Neuronal stem cell (in vitro differentiated cells): ENCODE measurements at regions not wholly inside any gene's neighbourhood (a gene's known extent, or its start where the extent isn't known, plus 50 kb on each side); places are given as distances from the start of the nearest gene placed in this dataset.

Source experiments
- DNase-seq: peaks from one replicate; pipeline ENCODE4 v3.0.0-alpha.2; 2013; ENCODE audit warnings: low spot score
- H2AFZ ChIP-seq: one replicate; pipeline ENCODE4 v1.6.1; 2013; ENCODE audit warnings: mild to moderate bottlenecking, low read length, inconsistent platforms
- H2AK5ac ChIP-seq: 2 replicates; pipeline ENCODE4 v1.6.1; 2013; ENCODE audit warnings: low read depth, mild to moderate bottlenecking, inconsistent platforms, low read length, moderate library complexity, mixed read lengths
- H2BK120ac ChIP-seq: 2 replicates; pipeline ENCODE4 v1.6.1; 2013; ENCODE audit warnings: low read depth, mild to moderate bottlenecking, inconsistent platforms, low read length, moderate library complexity, mixed read lengths
- H2BK12ac ChIP-seq: one replicate; pipeline ENCODE4 v1.6.1; 2013; ENCODE audit warnings: low read length, inconsistent platforms
- H2BK15ac ChIP-seq: 2 replicates; pipeline ENCODE4 v1.6.1; 2013; ENCODE audit warnings: mild to moderate bottlenecking, low read length, inconsistent platforms, mixed read lengths
- H2BK5ac ChIP-seq: one replicate; pipeline ENCODE4 v1.6.1; 2013; ENCODE audit warnings: inconsistent platforms, mild to moderate bottlenecking, low read length, moderate library complexity
- H3K14ac ChIP-seq: one replicate; pipeline ENCODE4 v1.6.1; 2013; ENCODE audit warnings: low read length, inconsistent platforms
- H3K18ac ChIP-seq: 2 replicates; pipeline ENCODE4 v1.6.1; 2013; ENCODE audit warnings: low read length, inconsistent platforms
- H3K23ac ChIP-seq: 2 replicates; pipeline ENCODE4 v1.6.1; 2013; ENCODE audit warnings: low read depth, mild to moderate bottlenecking, mixed read lengths, low read length, inconsistent platforms; ENCODE audit not compliant: poor library complexity
- H3K27ac ChIP-seq: replicated peaks from 3 replicates; pipeline ENCODE4 v1.5.1; 2013; ENCODE audit warnings: low read length, inconsistent platforms
- H3K27me3 ChIP-seq, 3 experiments: 2 replicates each; pipeline ENCODE4 v1.6.1; 2013; ENCODE audit warnings: low read length in 3 of 3, mild to moderate bottlenecking in 2 of 3, inconsistent platforms in 1 of 3, low read depth in 1 of 3, mixed read lengths in 1 of 3, moderate library complexity in 1 of 3; ENCODE audit not compliant: control insufficient read depth in 3 of 3, insufficient read depth in 3 of 3
- H3K36me3 ChIP-seq, 2 donors: replicated peaks in 1 of 2; 2 replicates each; pipeline ENCODE4 v1.6.1; 2013; ENCODE audit warnings: low read length in 2 of 2; ENCODE audit not compliant: control insufficient read depth in 2 of 2, insufficient read depth in 2 of 2
- H3K4ac ChIP-seq: 2 replicates; pipeline ENCODE4 v1.6.1; 2013; ENCODE audit warnings: inconsistent platforms, mild to moderate bottlenecking, low read length, moderate library complexity
- H3K4me1 ChIP-seq, 2 donors: 1 replicate in 1 of 2; 2 replicates in 1 of 2; pipeline ENCODE4 v1.6.1; 2013; ENCODE audit warnings: low read length in 2 of 2, low read depth in 1 of 2; ENCODE audit not compliant: control insufficient read depth in 2 of 2, insufficient read depth in 1 of 2
- H3K4me2 ChIP-seq: one replicate; pipeline ENCODE4 v1.6.1; 2013; ENCODE audit warnings: mild to moderate bottlenecking, low read length, inconsistent platforms; ENCODE audit not compliant: insufficient read depth, poor library complexity, severe bottlenecking
- H3K4me3 ChIP-seq, 2 donors: 2 replicates each; pipeline ENCODE4 v1.5.1; 2013; ENCODE audit warnings: low read length in 2 of 2, mild to moderate bottlenecking in 2 of 2, inconsistent platforms in 1 of 2, moderate library complexity in 1 of 2
- H3K79me1 ChIP-seq: one replicate; pipeline ENCODE4 v1.6.1; 2013; ENCODE audit warnings: low read depth, mild to moderate bottlenecking, inconsistent platforms, low read length, moderate library complexity
- H3K9ac ChIP-seq: one replicate; pipeline ENCODE4 v1.6.1; 2013; ENCODE audit warnings: mild to moderate bottlenecking, low read depth, low read length, inconsistent platforms; ENCODE audit not compliant: poor library complexity
- H3K9me3 ChIP-seq, 2 donors: replicated peaks in 1 of 2; 2 replicates each; pipeline versions ENCODE3 to v1.6.1; 2013; ENCODE audit warnings: low read length in 2 of 2, mild to moderate bottlenecking in 2 of 2, inconsistent platforms in 1 of 2, low read depth in 1 of 2, mixed read lengths in 1 of 2, moderate library complexity in 1 of 2; ENCODE audit not compliant: control insufficient read depth in 2 of 2, insufficient read depth in 1 of 2
- H4K8ac ChIP-seq: one replicate; pipeline ENCODE4 v1.6.1; 2013; ENCODE audit warnings: low read depth, mild to moderate bottlenecking, inconsistent platforms, low read length, moderate library complexity
- H4K91ac ChIP-seq: one replicate; pipeline ENCODE4 v1.6.1; 2013; ENCODE audit warnings: low read length, low read depth, mild to moderate bottlenecking, inconsistent platforms; ENCODE audit not compliant: poor library complexity
- WGBS, 2 donors: extraction: QIAGEN DNeasy Blood & Tissue Kit; methylation state at CpG; one replicate each; pipeline ENCODE4 v1.1.7; 2013; ENCODE audit warnings: missing lambda C conversion rate in 2 of 2, mixed read lengths in 1 of 2; ENCODE audit not compliant: insufficient read length in 2 of 2, insufficient replicate concordance in 1 of 2; ENCODE audit errors: extremely low coverage in 2 of 2; 5-methylcytosine and 5-hydroxymethylcytosine counted together

DNA sequence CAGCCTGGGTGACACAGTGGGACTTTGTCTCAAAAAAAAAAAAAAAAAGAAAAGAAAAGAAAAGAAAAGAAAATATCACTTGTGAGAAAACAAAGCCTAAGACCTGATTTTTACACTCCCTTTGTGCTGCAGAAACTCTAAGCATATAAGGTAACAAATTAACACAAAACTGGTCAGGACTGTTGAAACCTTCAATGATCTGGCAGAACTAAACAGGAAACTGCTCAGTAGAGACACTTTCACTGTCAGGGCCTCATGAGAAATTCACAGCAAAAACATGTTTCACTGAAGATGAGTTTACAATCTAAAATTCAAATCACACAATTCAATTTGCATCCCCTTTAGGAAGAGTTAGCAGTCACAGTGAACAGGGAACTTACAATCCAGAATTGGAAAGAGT is 69.1 kb upstream of the HOPX start:
- H2BK15ac ChIP-seq: no peak overlapping the region
- H4K91ac ChIP-seq: no peak overlapping the region
- H3K27ac ChIP-seq: no peak overlapping the region
- H3K14ac ChIP-seq: no peak overlapping the region
- no peaks in the 10 kb centered on the region for H3K27me3 ChIP-seq
- no peak overlapping the region for H3K4me3 ChIP-seq
- no peak overlapping the region for H2BK12ac ChIP-seq
- no peak overlapping the region for H2BK5ac ChIP-seq
- H3K9ac ChIP-seq: no peak overlapping the region
- no peak overlapping the region for H2AFZ ChIP-seq
- no peak overlapping the region for H3K4me2 ChIP-seq
- H4K8ac ChIP-seq: no peak overlapping the region
- DNase-seq: no peak
- H3K4ac ChIP-seq: no peak overlapping the region
- H2AK5ac ChIP-seq: no peak overlapping the region
- no peaks in the 10 kb centered on the region for H3K79me1 ChIP-seq
- H3K18ac ChIP-seq: no peak overlapping the region
- no peaks in the 10 kb centered on the region for H3K4me1 ChIP-seq
- H2BK120ac ChIP-seq: no peak overlapping the region
- H3K36me3 ChIP-seq: no peaks in the 10 kb centered on the region
- H3K23ac ChIP-seq: no peak overlapping the region
- H3K9me3 ChIP-seq: no peaks in the 10 kb centered on the region

DNA sequence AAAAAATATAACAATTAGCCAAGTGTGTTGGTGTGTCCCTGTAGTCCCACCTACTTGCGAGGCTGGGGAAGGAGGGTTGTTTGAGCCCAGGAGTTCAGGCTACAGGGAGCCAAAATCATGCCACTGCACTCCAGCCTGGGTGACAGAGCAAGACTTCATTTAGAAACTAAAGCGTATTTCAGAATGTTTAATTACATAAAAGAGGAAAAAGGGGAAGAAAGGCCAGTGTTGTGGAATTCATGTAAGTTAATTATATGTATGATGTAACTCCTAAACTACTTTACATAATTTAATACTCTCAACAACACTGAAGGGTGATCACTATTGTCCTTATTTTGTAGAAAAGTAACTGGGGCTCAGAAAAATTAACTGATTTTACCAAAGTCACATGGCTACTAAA is 67.2 kb upstream of the HOPX start:
- no peak for DNase-seq
- H2BK12ac ChIP-seq: no peak overlapping the region
- H3K27ac ChIP-seq: no peak overlapping the region
- H3K9me3 ChIP-seq: no peaks in the 10 kb centered on the region
- H3K4ac ChIP-seq: no peak overlapping the region
- H3K27me3 ChIP-seq: no peaks in the 10 kb centered on the region
- H3K18ac ChIP-seq: no peak overlapping the region
- no peak overlapping the region for H3K14ac ChIP-seq
- H3K36me3 ChIP-seq: no peaks in the 10 kb centered on the region
- no peaks in the 10 kb centered on the region for H3K79me1 ChIP-seq
- no CpG with 5 or more reads among the region's 2 CpGs for WGBS, 2 donors
- H2BK5ac ChIP-seq: no peak overlapping the region
- no peak overlapping the region for H2BK15ac ChIP-seq
- no peak overlapping the region for H2BK120ac ChIP-seq
- no peak overlapping the region for H4K8ac ChIP-seq
- H2AK5ac ChIP-seq: no peak overlapping the region
- no peak overlapping the region for H2AFZ ChIP-seq
- no peak overlapping the region for H3K23ac ChIP-seq
- no peaks in the 10 kb centered on the region for H3K4me1 ChIP-seq
- H3K4me2 ChIP-seq: no peak overlapping the region
- H3K4me3 ChIP-seq: no peak overlapping the region
- no peak overlapping the region for H4K91ac ChIP-seq
- H3K9ac ChIP-seq: no peak overlapping the region

DNA sequence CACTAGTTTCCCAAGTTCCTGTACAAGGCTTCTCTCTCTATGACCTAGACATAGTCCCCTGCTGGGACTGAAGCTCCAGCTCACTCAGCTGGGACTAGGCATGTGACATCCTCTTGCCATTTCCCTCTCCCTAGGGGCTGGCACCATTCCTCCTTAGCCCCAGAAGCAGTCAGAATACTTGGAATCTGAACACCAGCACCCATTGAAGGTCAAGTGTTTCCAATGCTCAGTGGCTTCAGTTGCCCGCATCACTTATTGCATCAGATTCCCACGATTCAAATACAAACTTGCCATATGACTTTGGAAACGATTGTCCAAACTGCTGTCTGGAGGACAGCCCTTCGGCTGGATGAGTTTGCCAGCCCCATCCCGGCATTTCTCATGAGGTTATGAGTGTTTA is 65.5 kb upstream of the HOPX start:
- Histone ChIP-seq H2BK15ac (no peak overlapping the region), H3K27ac (no peak overlapping the region), H2AFZ (no peak overlapping the region), H4K8ac (no peak overlapping the region), H2AK5ac (no peak overlapping the region), H3K4me1 (no peaks in the 10 kb centered on the region), H3K18ac (no peak overlapping the region), H3K9ac (no peak overlapping the region), H3K14ac (no peak overlapping the region), H2BK12ac (no peak overlapping the region), H2BK5ac (no peak overlapping the region), H3K4me3 (no peak overlapping the region), H3K4ac (no peak overlapping the region), H3K79me1 (no peaks in the 10 kb centered on the region), H2BK120ac (no peak overlapping the region), H4K91ac (no peak overlapping the region), H3K36me3 (no peaks in the 10 kb centered on the region), H3K27me3 (no peaks in the 10 kb centered on the region), H3K4me2 (no peak overlapping the region), H3K23ac (no peak overlapping the region), H3K9me3 (no peaks in the 10 kb centered on the region)
- no CpG with 5 or more reads among the region's 5 CpGs for WGBS, 2 donors
- no peak for DNase-seq

DNA sequence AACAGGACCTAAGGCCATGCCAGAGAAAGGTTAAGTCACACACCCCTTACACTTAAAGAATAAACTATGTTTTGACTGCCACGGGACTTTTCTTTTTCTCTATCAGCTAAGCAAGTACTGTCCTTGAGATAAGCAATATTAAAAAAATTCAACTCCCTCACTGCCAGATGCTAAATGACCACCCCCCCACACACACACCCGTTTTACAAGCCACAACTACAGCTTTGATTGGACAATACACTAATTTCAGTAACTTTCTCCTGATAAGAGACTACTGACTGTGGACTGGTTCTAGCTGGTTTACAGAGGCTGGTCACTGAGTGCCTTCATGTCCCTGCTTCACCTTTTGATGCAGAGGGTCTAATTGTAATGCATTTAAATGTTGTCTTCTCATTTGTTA is 63.9 kb upstream of the HOPX start:
- no peaks in the 10 kb centered on the region for H3K79me1 ChIP-seq
- no peak for DNase-seq
- no peak overlapping the region for H4K91ac ChIP-seq
- no peak overlapping the region for H2BK5ac ChIP-seq
- no peak overlapping the region for H3K4me2 ChIP-seq
- H3K4me3 ChIP-seq: no peak overlapping the region
- no peaks in the 10 kb centered on the region for H3K36me3 ChIP-seq
- H2AK5ac ChIP-seq: no peak overlapping the region
- no peak overlapping the region for H2AFZ ChIP-seq
- no peak overlapping the region for H2BK120ac ChIP-seq
- H2BK15ac ChIP-seq: no peak overlapping the region
- no peak overlapping the region for H2BK12ac ChIP-seq
- no CpG with 5 or more reads among the region's 2 CpGs for WGBS, 2 donors
- H3K4me1 ChIP-seq: no peaks in the 10 kb centered on the region
- H3K27me3 ChIP-seq: no peaks in the 10 kb centered on the region
- H3K9me3 ChIP-seq: no peaks in the 10 kb centered on the region
- H4K8ac ChIP-seq: no peak overlapping the region
- no peak overlapping the region for H3K27ac ChIP-seq
- no peak overlapping the region for H3K23ac ChIP-seq
- no peak overlapping the region for H3K14ac ChIP-seq
- H3K18ac ChIP-seq: no peak overlapping the region
- no peak overlapping the region for H3K4ac ChIP-seq
- H3K9ac ChIP-seq: no peak overlapping the region
